ENCODE measurements at regions not wholly inside any gene's neighbourhood (a gene's known extent, or its start where the extent isn't known, plus 50 kb on each side); places are given as distances from the start of the nearest gene placed in this dataset.

- H3K36me3 Mint-ChIP-seq = no peaks in the 10 kb centered on the region
- H3K9me3 Mint-ChIP-seq = peaks cover 8% of the 10 kb centered on the region
- peaks cover 17% of the 10 kb centered on the region for H3K4me1 Mint-ChIP-seq
- no peak overlapping the region for H3K4me3 Mint-ChIP-seq
- ATAC-seq (no peak), DNase-seq (ENCODE audit: low spot score) (no peak)
- ChIA-PET POLR2A (no interaction called here), CTCF (no interaction called here)
- TF ChIP-seq MAX (CRISPR knock-in tag; IDR thresholded peaks at IDR 0.05) (no peak), ZNF423 (CRISPR knock-in tag; IDR thresholded peaks at IDR 0.05) (no peak), ZNF416 (CRISPR knock-in tag; IDR thresholded peaks at IDR 0.05) (no peak), TP53 (CRISPR knock-in tag; IDR thresholded peaks at IDR 0.05) (no peak), JAZF1 (CRISPR knock-in tag; IDR thresholded peaks at IDR 0.05) (no peak), NFE2L1 (CRISPR knock-in tag; IDR thresholded peaks at IDR 0.05) (no peak), ZBTB21 (CRISPR knock-in tag; IDR thresholded peaks at IDR 0.05; ENCODE audit: borderline replicate concordance) (no peak), AR (CRISPR knock-in tag; IDR thresholded peaks at IDR 0.05) (no peak), ATF1 (CRISPR knock-in tag; IDR thresholded peaks at IDR 0.05) (no peak), MYBL2 (CRISPR knock-in tag; IDR thresholded peaks at IDR 0.05) (no peak), ZNF121 (CRISPR knock-in tag; IDR thresholded peaks at IDR 0.05) (no peak), E2F4 (CRISPR knock-in tag; IDR thresholded peaks at IDR 0.05; ENCODE audit: borderline replicate concordance, low read depth) (no peak), TCF7 (CRISPR knock-in tag; IDR thresholded peaks at IDR 0.05; ENCODE audit: low read depth) (no peak), SP1 (CRISPR knock-in tag; conservative IDR thresholded peaks at IDR 0.05) (no peak), NR2C2 (CRISPR knock-in tag; IDR thresholded peaks at IDR 0.05) (no peak), ZNF219 (CRISPR knock-in tag; IDR thresholded peaks at IDR 0.05; ENCODE audit: borderline replicate concordance) (no peak)
- no peaks in the 10 kb centered on the region for H3K27me3 Mint-ChIP-seq (ENCODE audit: low read depth)
- H3K27ac Mint-ChIP-seq = no peak overlapping the region
Measured at GRCh38 chr2:129480790-129481189, 498.7 kb upstream of the RAB6C start.

GRCh38 chr2:129481306-129482219, 497.9 kb upstream of the RAB6C start:
- no peak overlapping the region for H3K27ac Mint-ChIP-seq
- H3K27me3 Mint-ChIP-seq (ENCODE audit: low read depth) = no peaks in the 10 kb centered on the region
- no peak overlapping the region for H3K4me3 Mint-ChIP-seq
- ChIA-PET POLR2A (interaction anchor here (0.5 kb wide), 1 partner anchor 372 kb away, joined by 6 read pairs; no protein-coding TSS in a partner anchor), CTCF (no interaction called here)
- H3K36me3 Mint-ChIP-seq = no peaks in the 10 kb centered on the region
- peaks cover 17% of the 10 kb centered on the region for H3K4me1 Mint-ChIP-seq
- DNase-seq (ENCODE audit: low spot score) (no peak), ATAC-seq (no peak)
- H3K9me3 Mint-ChIP-seq = peaks cover 8% of the 10 kb centered on the region
- TF ChIP-seq JAZF1 (CRISPR knock-in tag; IDR thresholded peaks at IDR 0.05) (no peak), TEAD4 (CRISPR knock-in tag; IDR thresholded peaks at IDR 0.05) (no peak), ZNF396 (CRISPR knock-in tag; IDR thresholded peaks at IDR 0.05; ENCODE audit: borderline replicate concordance) (no peak), ZNF281 (CRISPR knock-in tag; IDR thresholded peaks at IDR 0.05) (no peak), ZNF138 (CRISPR knock-in tag; conservative IDR thresholded peaks at IDR 0.05) (no peak), ZMAT4 (CRISPR knock-in tag; IDR thresholded peaks at IDR 0.05) (no peak), ZSCAN18 (CRISPR knock-in tag; IDR thresholded peaks at IDR 0.05) (no peak), PRDM15 (CRISPR knock-in tag; IDR thresholded peaks at IDR 0.05) (no peak)
